ENCODE measurements at regions not wholly inside any gene's neighbourhood (a gene's known extent, or its start where the extent isn't known, plus 50 kb on each side); places are given as distances from the start of the nearest gene placed in this dataset.

GRCh38 chr17:77308861-77309726, 168.3 kb downstream of the SEC14L1 start:
- TF ChIP-seq PHF8 (conservative IDR thresholded peaks at IDR 0.05; ENCODE audit: low read depth, low read length) (no peak), RBBP5 (IDR thresholded peaks at IDR 0.05; ENCODE audit: borderline replicate concordance, low read depth, low read length) (no peak), NANOG (IDR thresholded peaks at IDR 0.05; ENCODE audit: insufficient read depth, low read depth, low read length, poor library complexity, severe bottlenecking) (no peak), CHD2 (IDR thresholded peaks at IDR 0.05; ENCODE audit: low read length) (no peak)
